Esophagus muscularis mucosa (tissue), 4 donors: ENCODE measurements at regions not wholly inside any gene's neighbourhood (a gene's known extent, or its start where the extent isn't known, plus 50 kb on each side); places are given as distances from the start of the nearest gene placed in this dataset.

Experiments used
- DNase-seq: peaks from one replicate; pipeline ENCODE4 v3.0.0-alpha.2; 2017; ENCODE audit errors: extremely low spot score
- H3K27ac ChIP-seq, 4 donors: fragments of 200-600 bp; sonication (generic); replicated peaks in 1 of 4; 1 replicate in 3 of 4; 2 replicates in 1 of 4; pipeline ENCODE4 v1.5.1; 2016 to 2019; ENCODE audit warnings: mild to moderate bottlenecking in 1 of 4
- H3K27me3 ChIP-seq, 4 donors: fragments of 200-600 bp; sonication (generic); one replicate each; pipeline versions ENCODE4 v1.5.1 to v1.6.0; 2016 to 2019
- H3K36me3 ChIP-seq, 4 donors: fragments of 200-600 bp; sonication (generic); one replicate each; pipeline ENCODE4 v1.5.1; 2016 to 2019
- H3K4me1 ChIP-seq, 4 donors: fragments of 200-600 bp; sonication (generic); one replicate each; pipeline ENCODE4 v1.5.1; 2016 to 2019
- H3K4me3 ChIP-seq, 4 donors: fragments of 200-600 bp; sonication (generic); 1 replicate in 2 of 4; 2 replicates in 2 of 4; pipeline ENCODE4 v1.5.1; 2016 to 2019; ENCODE audit warnings: mild to moderate bottlenecking in 4 of 4, moderate library complexity in 1 of 4
- H3K9me3 ChIP-seq, 4 donors: fragments of 200-600 bp; sonication (generic); 1 replicate in 3 of 4; 2 replicates in 1 of 4; pipeline ENCODE4 v1.5.1; 2016 to 2019
- CTCF ChIP-seq, 3 experiments: fragments of 200-600 bp in 2 of 3; fragments of 450-650 bp in 1 of 3; sonication (generic) in 2 of 3; IDR thresholded peaks; one replicate each; pipeline ENCODE4 v1.5.1; 2017 to 2019; ENCODE audit warnings: antibody characterized with exemption in 3 of 3, mild to moderate bottlenecking in 2 of 3, moderate library complexity in 1 of 3
- EP300 ChIP-seq: sonication (generic); formaldehyde crosslinking; IDR thresholded peaks from one replicate; pipeline ENCODE4 v1.6.1; 2017; ENCODE audit warnings: antibody characterized with exemption
- POLR2A ChIP-seq: fragments of 450-650 bp; IDR thresholded peaks from one replicate; pipeline ENCODE4 v1.6.1; 2017; ENCODE audit warnings: antibody characterized with exemption, moderate library complexity, mild to moderate bottlenecking, low read depth
- POLR2AphosphoS5 ChIP-seq, 2 donors: sonication (generic); formaldehyde crosslinking; IDR thresholded peaks; one replicate each; pipeline ENCODE4 v1.6.1; 2017; ENCODE audit warnings: antibody characterized with exemption in 2 of 2
- WGBS: methylation state at CpG from one replicate; pipeline ENCODE4 v1.1.5; 2018; 5-methylcytosine and 5-hydroxymethylcytosine counted together
- intact Hi-C: fragments of 100-400 bp; cut with DNase I; formaldehyde crosslinking; loops from one replicate; pipeline ENCODE4 v1.15.1; 2023

- H3K27me3 ChIP-seq: peaks cover 0 to 41% (median 3%) of the 10 kb centered on the region in 4 donors
- no peaks in the 10 kb centered on the region for H3K36me3 ChIP-seq
- H3K4me3 ChIP-seq: no peak overlapping the region
- TF ChIP-seq POLR2A (no peak), CTCF (IDR thresholded peaks at IDR 0.05) (no peak), POLR2AphosphoS5 (IDR thresholded peaks at IDR 0.05) (no peak), EP300 (no peak)
- H3K27ac ChIP-seq: no peak overlapping the region
- H3K4me1 ChIP-seq: no peaks in the 10 kb centered on the region
- 58% methylated on average over 4 of the region's 5 CpGs for WGBS
- no peak for DNase-seq
- intact Hi-C loops: no loop called here
- H3K9me3 ChIP-seq: peaks cover 0 to 29% (median 4%) of the 10 kb centered on the region in 4 donors
Observed at GRCh38 chr17:74088934-74089329, 114.5 kb upstream of the RPL38 start.

- no peak overlapping the region for H3K27ac ChIP-seq
- WGBS: 66% methylated on average over 3 of the region's 3 CpGs
- intact Hi-C loops: no loop called here
- DNase-seq: no peak
- H3K9me3 ChIP-seq: peaks cover 0 to 29% (median 4%) of the 10 kb centered on the region in 4 donors
- H3K4me3 ChIP-seq: no peak overlapping the region
- no peaks in the 10 kb centered on the region for H3K4me1 ChIP-seq
- TF ChIP-seq CTCF (IDR thresholded peaks at IDR 0.05) (no peak), POLR2A (no peak), EP300 (no peak), POLR2AphosphoS5 (IDR thresholded peaks at IDR 0.05) (no peak)
- no peaks in the 10 kb centered on the region for H3K36me3 ChIP-seq
- H3K27me3 ChIP-seq: peaks cover 0 to 41% (median 3%) of the 10 kb centered on the region in 4 donors
Observed at GRCh38 chr17:74089380-74089779, 114.1 kb upstream of the RPL38 start.

GRCh38 chr17:74089869-74090464 lies 113.5 kb upstream of the RPL38 start:
- Histone ChIP-seq H3K27me3 (peaks cover 0 to 41% (median 3%) of the 10 kb centered on the region in 4 donors), H3K36me3 (no peaks in the 10 kb centered on the region), H3K9me3 (peaks cover 0 to 29% (median 4%) of the 10 kb centered on the region in 4 donors), H3K4me3 (no peak overlapping the region), H3K27ac (no peak overlapping the region), H3K4me1 (no peaks in the 10 kb centered on the region)
- TF ChIP-seq CTCF (IDR thresholded peaks at IDR 0.05) (no peak), POLR2AphosphoS5 (IDR thresholded peaks at IDR 0.05) (no peak), EP300 (no peak), POLR2A (no peak)
- WGBS: 38% methylated on average over 4 of the region's 4 CpGs
- intact Hi-C loops: no loop called here
- DNase-seq: no peak

DNA sequence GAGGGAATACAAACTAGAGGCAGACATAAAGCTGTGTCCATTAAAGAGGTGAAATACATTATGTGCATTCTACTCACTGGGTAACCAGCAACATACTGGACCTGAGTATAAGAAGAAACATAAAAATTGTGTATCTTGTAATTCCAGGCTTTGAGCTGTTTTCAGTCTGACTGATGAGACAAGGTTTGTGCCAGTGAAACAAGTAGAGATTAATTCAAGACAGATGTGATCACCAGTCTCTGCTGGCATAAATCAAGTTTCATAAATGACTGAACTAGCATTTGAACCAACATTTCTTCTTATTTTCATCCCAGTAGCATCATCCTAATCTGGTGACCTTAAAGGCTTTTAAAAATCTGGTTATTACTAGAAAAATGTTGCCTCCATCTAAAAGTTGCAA lies 108.8 kb upstream of the RPL38 start:
- H3K36me3 ChIP-seq: no peaks in the 10 kb centered on the region
- no peaks in the 10 kb centered on the region for H3K4me1 ChIP-seq
- H3K27ac ChIP-seq: no peak overlapping the region
- H3K9me3 ChIP-seq: peaks cover 0 to 29% (median 4%) of the 10 kb centered on the region in 4 donors
- no peak for DNase-seq
- intact Hi-C loops: no loop called here
- peaks cover 0 to 21% (median 0%) of the 10 kb centered on the region in 4 donors for H3K27me3 ChIP-seq
- no peak overlapping the region for H3K4me3 ChIP-seq
- no peak for TF ChIP-seq POLR2AphosphoS5 (IDR thresholded peaks at IDR 0.05)
- no peak for TF ChIP-seq CTCF (IDR thresholded peaks at IDR 0.05)
- TF ChIP-seq EP300: no peak
- TF ChIP-seq POLR2A: no peak

DNA sequence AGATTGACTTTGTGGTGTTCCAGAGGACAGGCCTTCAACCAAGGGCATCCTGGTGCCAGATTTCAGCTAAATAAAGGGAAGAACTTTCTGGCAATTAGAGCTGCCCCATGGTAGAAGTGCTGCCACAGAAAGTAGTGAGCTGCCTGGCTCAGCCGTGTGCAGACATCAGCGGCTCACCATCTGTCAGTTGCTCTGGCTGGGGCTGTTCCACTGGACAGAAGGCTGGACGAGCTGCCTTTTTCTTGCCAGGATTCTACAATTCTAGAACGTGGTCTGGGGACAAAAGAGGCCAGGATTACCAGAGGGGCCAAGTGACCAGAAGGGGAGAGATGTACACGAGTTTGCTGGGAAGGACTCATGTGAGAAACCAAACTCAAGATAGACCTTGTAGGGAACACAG lies 107.0 kb upstream of the RPL38 start:
- no peak overlapping the region for H3K27ac ChIP-seq
- no peaks in the 10 kb centered on the region for H3K4me1 ChIP-seq
- H3K9me3 ChIP-seq: peaks cover 0 to 16% (median 3%) of the 10 kb centered on the region in 4 donors
- H3K4me3 ChIP-seq: no peak overlapping the region
- WGBS: 66% methylated on average over 5 of the region's 5 CpGs
- no peak for TF ChIP-seq POLR2A
- no peak for TF ChIP-seq POLR2AphosphoS5 (IDR thresholded peaks at IDR 0.05)
- TF ChIP-seq CTCF (IDR thresholded peaks at IDR 0.05): no peak
- TF ChIP-seq EP300: no peak
- H3K27me3 ChIP-seq: peaks cover 0 to 29% (median 0%) of the 10 kb centered on the region in 4 donors
- no peaks in the 10 kb centered on the region for H3K36me3 ChIP-seq
- no peak for DNase-seq
- intact Hi-C loops: no loop called here
